Liver (tissue), 8 donors: ENCODE measurements at regions not wholly inside any gene's neighbourhood (a gene's known extent, or its start where the extent isn't known, plus 50 kb on each side); places are given as distances from the start of the nearest gene placed in this dataset.

Experiments
- DNase-seq: peaks from one replicate; pipeline ENCODE4 v3.0.0-alpha.2; 2017; ENCODE audit warnings: low spot score
- H3K27ac ChIP-seq, 2 donors: one replicate each; pipeline ENCODE4 v1.7.0; 2013; ENCODE audit warnings: inconsistent platforms in 2 of 2, low read length in 2 of 2, control low read depth in 1 of 2, low read depth in 1 of 2, mild to moderate bottlenecking in 1 of 2
- H3K27me3 ChIP-seq, 4 donors: one replicate each; pipeline versions ENCODE4 v1.6.1 to v1.7.0; 2013; ENCODE audit warnings: low read length in 3 of 4, inconsistent platforms in 1 of 4, mild to moderate bottlenecking in 1 of 4, moderate library complexity in 1 of 4; ENCODE audit not compliant: control insufficient read depth in 4 of 4, insufficient read depth in 4 of 4
- H3K36me3 ChIP-seq, 4 donors: one replicate each; pipeline versions ENCODE4 v1.6.1 to v1.7.0; 2013; ENCODE audit warnings: low read length in 3 of 4, mild to moderate bottlenecking in 3 of 4, low read depth in 1 of 4, moderate library complexity in 1 of 4; ENCODE audit not compliant: control insufficient read depth in 4 of 4, insufficient read depth in 3 of 4
- H3K4me1 ChIP-seq, 4 donors: one replicate each; pipeline versions ENCODE4 v1.6.1 to v1.7.0; 2013; ENCODE audit warnings: low read length in 3 of 4, mild to moderate bottlenecking in 3 of 4, moderate library complexity in 1 of 4; ENCODE audit not compliant: control insufficient read depth in 4 of 4, insufficient read depth in 4 of 4
- H3K4me3 ChIP-seq, 3 donors: one replicate each; pipeline versions ENCODE4 v1.6.1 to v1.7.0; 2013; ENCODE audit warnings: low read length in 3 of 3, control low read depth in 1 of 3, low read depth in 1 of 3, mild to moderate bottlenecking in 1 of 3
- H3K9ac ChIP-seq, 2 donors: one replicate each; pipeline ENCODE4 v1.7.0; 2013; ENCODE audit warnings: low read length in 2 of 2, mild to moderate bottlenecking in 2 of 2, moderate library complexity in 2 of 2, control low read depth in 1 of 2, low read depth in 1 of 2
- H3K9me3 ChIP-seq, 4 donors: one replicate each; pipeline versions ENCODE4 v1.6.1 to v1.7.0; 2013; ENCODE audit warnings: low read length in 3 of 4; ENCODE audit not compliant: control insufficient read depth in 4 of 4
- ATF3 ChIP-seq: IDR thresholded peaks from 2 replicates; pipeline ENCODE4 v1.6.1; 2016; ENCODE audit warnings: antibody characterized with exemption
- CTCF ChIP-seq: fragments of 150-350 bp; IDR thresholded peaks from 2 replicates; pipeline ENCODE4 v1.5.1; 2017; ENCODE audit warnings: improper control_type of control experiment, low read depth, low read length; ENCODE audit not compliant: missing input control
- FOXA1 ChIP-seq: IDR thresholded peaks from 2 replicates; pipeline ENCODE4 v1.6.1; 2016; ENCODE audit warnings: antibody characterized with exemption
- FOXA2 ChIP-seq: IDR thresholded peaks from 2 replicates; pipeline ENCODE4 v1.6.1; 2016; ENCODE audit warnings: antibody characterized with exemption
- GABPA ChIP-seq, 2 donors: IDR thresholded peaks in 1 of 2; conservative IDR thresholded peaks in 1 of 2; 2 replicates each; pipeline ENCODE4 v1.6.1; 2016; ENCODE audit warnings: antibody characterized with exemption in 2 of 2, mild to moderate bottlenecking in 1 of 2, moderate library complexity in 1 of 2
- HNF4A ChIP-seq, 2 donors: conservative IDR thresholded peaks; 2 replicates each; pipeline ENCODE4 v1.6.1; 2016; ENCODE audit warnings: antibody characterized with exemption in 2 of 2, mild to moderate bottlenecking in 2 of 2
- HNF4G ChIP-seq: IDR thresholded peaks from 2 replicates; pipeline ENCODE4 v1.6.1; 2016; ENCODE audit warnings: antibody characterized with exemption
- JUND ChIP-seq, 2 donors: IDR thresholded peaks; 2 replicates each; pipeline ENCODE4 v1.6.1; 2016; ENCODE audit warnings: antibody characterized with exemption in 2 of 2
- NR2F2 ChIP-seq: IDR thresholded peaks from 2 replicates; pipeline ENCODE4 v1.6.1; 2016; ENCODE audit warnings: antibody characterized with exemption
- RAD21 ChIP-seq, 2 donors: IDR thresholded peaks; 2 replicates each; pipeline ENCODE4 v1.6.1; 2016; ENCODE audit warnings: antibody characterized with exemption in 2 of 2, mild to moderate bottlenecking in 2 of 2
- REST ChIP-seq: IDR thresholded peaks from 2 replicates; pipeline ENCODE4 v1.6.1; 2016; ENCODE audit warnings: antibody characterized with exemption, mild to moderate bottlenecking
- SP1 ChIP-seq: IDR thresholded peaks from 2 replicates; pipeline ENCODE4 v1.6.1; 2018; ENCODE audit warnings: antibody characterized with exemption, mild to moderate bottlenecking
- TAF1 ChIP-seq: conservative IDR thresholded peaks from 2 replicates; pipeline ENCODE4 v1.6.1; 2016; ENCODE audit warnings: antibody characterized with exemption, mild to moderate bottlenecking
- YY1 ChIP-seq: IDR thresholded peaks from 2 replicates; pipeline ENCODE4 v1.6.1; 2016; ENCODE audit warnings: antibody characterized with exemption, mild to moderate bottlenecking
- ZBTB33 ChIP-seq: IDR thresholded peaks from 2 replicates; pipeline ENCODE4 v1.6.1; 2016; ENCODE audit warnings: antibody characterized with exemption
- WGBS: extraction: QIAGEN DNeasy Blood & Tissue Kit; methylation state at CpG from one replicate; pipeline ENCODE4 v1.1.7; 2013; 5-methylcytosine and 5-hydroxymethylcytosine counted together
- TF ChIP-seq, protein P1 (sequence below): IDR thresholded peaks from 2 replicates; pipeline ENCODE4 v1.6.1; 2016; ENCODE audit warnings: antibody characterized with exemption
- donor health status: healthy.
- donor health status: healthy.
- donor health status: healthy.
- donor health status: healthy.
- donor health status: healthy.

GRCh38 chr4:43224559-43224958, 332.0 kb downstream of the GRXCR1 start:
- WGBS = 39% methylated on average over 2 of the region's 2 CpGs
- peaks cover 0 to 2% (median 0%) of the 10 kb centered on the region in 4 donors for H3K27me3 ChIP-seq
- TF ChIP-seq NR2F2 (no peak), GABPA (IDR thresholded peaks at IDR 0.05 in 1 of 2, conservative IDR thresholded peaks at IDR 0.05 in 1 of 2) (no peak), JUND (IDR thresholded peaks at IDR 0.05) (no peak), FOXA2 (no peak), YY1 (no peak), ATF3 (no peak), SP1 (no peak), RAD21 (IDR thresholded peaks at IDR 0.05) (no peak), ZBTB33 (no peak), HNF4G (no peak), TAF1 (no peak), HNF4A (conservative IDR thresholded peaks at IDR 0.05) (no peak), CTCF (no peak), FOXA1 (no peak)
- TF ChIP-seq, protein P1, sequence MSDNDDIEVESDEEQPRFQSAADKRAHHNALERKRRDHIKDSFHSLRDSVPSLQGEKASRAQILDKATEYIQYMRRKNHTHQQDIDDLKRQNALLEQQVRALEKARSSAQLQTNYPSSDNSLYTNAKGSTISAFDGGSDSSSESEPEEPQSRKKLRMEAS = no peak

DNA sequence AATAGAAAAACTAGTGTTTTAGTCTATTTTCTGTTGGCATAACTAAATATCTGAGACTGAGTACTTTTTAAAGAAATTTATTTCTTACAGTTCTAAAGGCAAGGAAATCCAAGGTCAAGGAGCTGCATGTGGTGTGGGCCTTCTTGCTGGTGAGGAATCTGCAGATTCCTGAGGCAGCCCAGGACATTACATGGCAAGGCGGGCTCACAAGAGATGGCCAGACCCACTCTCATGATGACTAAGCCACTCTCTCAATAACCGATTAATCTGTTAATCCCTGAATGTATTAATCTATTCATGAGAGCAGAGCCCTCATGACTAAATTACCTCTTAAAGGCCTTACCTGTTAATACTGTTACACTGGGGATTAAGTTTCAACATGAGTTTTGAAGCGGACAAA, 340.8 kb downstream of the GRXCR1 start:
- no peak overlapping the region for H3K27ac ChIP-seq
- H3K4me1 ChIP-seq = no peaks in the 10 kb centered on the region
- H3K27me3 ChIP-seq = no peaks in the 10 kb centered on the region
- TF ChIP-seq FOXA2 = no peak
- no peak overlapping the region for H3K9ac ChIP-seq
- no peaks in the 10 kb centered on the region for H3K9me3 ChIP-seq
- H3K36me3 ChIP-seq = no peaks in the 10 kb centered on the region
- H3K4me3 ChIP-seq = no peak overlapping the region
- WGBS = 87% methylated on average over 3 of the region's 3 CpGs
- DNase-seq = no peak

More at GRCh38 chr4:43224559-43224958, 332.0 kb downstream of the GRXCR1 start:
- DNase-seq = no peak
- H3K9ac ChIP-seq = no peak overlapping the region
- H3K36me3 ChIP-seq = no peaks in the 10 kb centered on the region
- no peak overlapping the region for H3K4me3 ChIP-seq
- no peaks in the 10 kb centered on the region for H3K9me3 ChIP-seq
- H3K4me1 ChIP-seq = no peaks in the 10 kb centered on the region
- no peak overlapping the region for H3K27ac ChIP-seq

DNA sequence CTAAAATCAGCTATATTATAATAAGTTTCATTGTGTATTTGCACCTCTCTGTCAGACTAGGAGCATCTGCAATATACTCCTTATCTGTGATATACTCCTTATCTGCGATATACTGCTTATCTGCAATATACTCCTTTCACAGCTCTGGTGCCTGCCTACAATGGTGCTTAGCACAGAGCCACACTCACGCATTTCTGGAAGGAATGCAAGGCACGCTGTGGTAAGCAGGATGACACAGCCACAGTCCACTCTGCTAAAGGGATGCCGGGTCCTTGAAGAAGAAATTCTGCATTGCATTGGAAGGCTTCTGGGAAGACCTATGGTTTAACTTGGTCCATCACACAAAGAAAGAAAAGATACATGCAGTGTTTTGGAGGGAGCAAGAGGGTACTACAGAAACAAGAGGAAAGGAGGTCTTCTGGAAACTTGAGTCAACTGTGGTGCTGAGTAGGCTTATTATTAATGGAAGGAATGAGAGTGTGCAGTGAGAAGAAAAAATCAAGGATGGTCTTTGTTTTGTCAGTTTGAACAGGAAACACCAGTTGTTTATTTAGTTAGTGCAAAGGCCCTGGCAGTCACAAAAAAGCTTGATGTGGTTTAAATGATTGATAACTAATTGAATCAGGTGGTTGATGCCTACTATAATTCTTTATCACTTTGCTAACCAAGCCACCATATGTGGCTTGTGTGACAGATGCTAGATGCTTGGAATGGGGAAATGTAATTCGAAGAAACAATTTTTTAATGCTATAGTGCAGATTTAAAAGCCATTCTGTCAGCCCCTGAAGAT, 342.3 kb downstream of the GRXCR1 start:
- Histone ChIP-seq H3K9ac (no peak overlapping the region), H3K36me3 (no peaks in the 10 kb centered on the region), H3K4me1 (no peaks in the 10 kb centered on the region), H3K27ac (no peak overlapping the region), H3K27me3 (no peaks in the 10 kb centered on the region), H3K9me3 (no peaks in the 10 kb centered on the region), H3K4me3 (no peak overlapping the region)
- WGBS = 68% methylated on average over 5 of the region's 5 CpGs
- DNase-seq = no peak
- no peak for TF ChIP-seq ZBTB33
- no peak for TF ChIP-seq FOXA1
- no peak for TF ChIP-seq GABPA (IDR thresholded peaks at IDR 0.05 in 1 of 2, conservative IDR thresholded peaks at IDR 0.05 in 1 of 2)
- no peak for TF ChIP-seq REST
